GM04504 (cell line): ENCODE measurements at regions not wholly inside any gene's neighbourhood (a gene's known extent, or its start where the extent isn't known, plus 50 kb on each side); places are given as distances from the start of the nearest gene placed in this dataset.
A peak's percentile ranks its signal among the peaks of the same experiment; 100 is the strongest.

ENCODE experiments used
- DNase-seq: peaks from one replicate; pipeline ENCODE4 v3.0.0-alpha.2; 2012; ENCODE audit warnings: low read depth

DNA sequence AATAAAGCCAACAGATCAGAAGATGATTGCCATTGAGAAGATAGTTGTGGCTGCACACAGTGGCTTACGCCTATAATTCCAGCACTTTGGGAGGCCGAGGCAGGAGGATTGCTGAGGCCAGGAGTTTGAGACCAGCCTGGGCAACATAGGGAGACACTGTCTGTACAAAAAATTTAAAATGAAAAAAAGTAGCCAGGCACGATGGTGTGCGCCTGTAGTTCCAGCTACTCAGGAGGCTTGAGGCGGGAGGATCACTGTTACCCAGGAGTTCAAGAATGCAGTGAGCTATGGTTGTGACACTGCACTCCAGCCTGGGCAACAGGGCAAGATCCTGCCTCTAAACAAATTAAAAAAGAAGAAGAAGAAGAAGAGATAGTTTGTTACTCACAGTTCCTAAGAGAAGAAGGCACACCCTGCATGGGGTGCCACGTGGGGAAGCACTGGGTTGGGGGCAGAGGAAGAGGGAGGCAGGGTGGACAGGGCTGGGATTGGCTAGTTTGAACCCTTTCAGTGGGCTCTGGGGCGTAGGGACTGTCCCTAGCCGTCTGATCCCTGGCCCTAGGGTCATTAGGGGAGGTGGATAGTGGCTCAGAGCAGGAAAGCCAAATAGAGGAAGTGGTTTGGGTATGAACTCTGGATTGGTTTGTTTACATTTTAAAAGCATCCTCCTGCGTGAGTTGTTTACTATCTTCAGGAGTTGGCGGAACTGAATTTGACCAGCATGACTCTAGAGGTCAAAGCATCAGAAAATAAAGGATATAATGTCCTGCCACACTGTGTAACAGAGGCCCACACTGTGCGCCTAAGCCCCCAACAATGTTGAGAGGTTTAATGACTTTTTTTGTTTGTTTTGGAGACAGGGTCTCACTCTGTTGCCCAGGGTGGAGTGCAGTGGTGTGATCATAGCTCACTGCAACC is 60.5 kb upstream of the MEDAG start:
- DNase-seq = no peak

DNA sequence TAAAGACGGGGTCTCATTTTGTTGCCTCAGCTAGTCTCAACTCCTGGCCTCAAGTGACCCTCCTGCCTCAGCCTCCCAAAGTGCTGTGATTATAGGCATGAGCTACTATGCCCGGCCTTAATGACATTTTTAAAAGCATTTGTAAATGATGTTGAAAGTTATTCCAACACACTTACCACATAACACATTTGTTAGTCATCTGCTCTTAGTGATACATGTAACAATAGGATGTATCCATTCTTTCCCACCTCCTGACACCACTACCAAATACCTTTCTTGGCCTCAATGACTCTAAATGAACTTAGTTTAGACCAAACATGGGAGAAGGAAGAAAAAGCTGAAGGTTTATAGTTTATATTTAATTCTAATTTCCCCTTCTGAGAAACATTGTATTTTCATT is 59.8 kb upstream of the MEDAG start:
- DNase-seq = no peak

DNA sequence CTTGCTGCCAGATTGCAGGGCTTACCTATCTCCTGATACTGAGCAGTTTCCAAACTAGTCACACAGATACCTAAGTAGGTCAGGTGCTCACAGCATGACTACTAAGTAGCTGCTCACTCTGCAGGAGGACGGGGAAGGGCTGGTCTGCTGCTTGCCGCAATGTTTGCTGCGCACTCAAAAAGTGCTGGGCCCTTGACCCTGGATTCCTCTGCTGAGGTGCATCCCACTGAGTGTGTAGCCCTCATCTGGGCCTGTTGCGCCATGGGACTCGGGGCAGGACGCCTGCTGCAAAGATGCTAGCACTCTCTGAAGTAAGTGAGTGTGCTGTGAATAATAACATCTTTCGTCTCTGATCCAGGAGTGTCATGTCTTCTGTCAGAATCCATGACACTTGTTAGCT is 59.2 kb upstream of the MEDAG start:
- DNase-seq = no peak

DNA sequence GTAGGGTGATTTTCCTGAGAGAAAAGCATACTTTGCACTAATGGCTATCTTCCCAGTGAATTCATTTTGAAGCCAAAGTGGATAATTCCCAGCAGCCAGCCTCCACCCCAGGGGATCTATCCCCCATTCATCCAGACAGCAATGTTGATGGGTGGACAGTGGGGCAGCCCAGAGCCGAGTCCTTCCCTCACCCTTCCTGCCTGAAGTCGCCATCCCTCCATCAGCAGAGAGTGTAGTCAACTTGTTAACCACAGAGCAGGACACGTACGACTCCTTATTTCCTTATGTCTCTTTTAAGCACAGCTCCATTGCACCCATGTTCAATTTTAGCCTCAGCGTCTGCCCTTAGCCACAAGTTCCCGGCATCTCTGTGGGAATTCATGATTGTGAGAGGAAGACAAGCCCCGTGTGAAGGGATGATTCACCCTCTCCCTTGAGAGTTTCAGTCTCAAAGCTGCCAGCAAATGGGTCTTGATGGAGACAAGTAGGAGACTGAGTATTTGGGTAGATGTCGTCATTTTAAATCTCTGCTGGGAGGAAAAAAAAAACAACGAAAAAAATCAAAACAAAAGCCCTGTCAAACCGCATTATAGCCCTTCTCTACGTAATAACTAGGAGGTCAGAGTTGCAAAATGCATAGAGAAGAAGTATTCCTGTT is 58.3 kb upstream of the MEDAG start:
- peak; percentile 99 for DNase-seq

DNA sequence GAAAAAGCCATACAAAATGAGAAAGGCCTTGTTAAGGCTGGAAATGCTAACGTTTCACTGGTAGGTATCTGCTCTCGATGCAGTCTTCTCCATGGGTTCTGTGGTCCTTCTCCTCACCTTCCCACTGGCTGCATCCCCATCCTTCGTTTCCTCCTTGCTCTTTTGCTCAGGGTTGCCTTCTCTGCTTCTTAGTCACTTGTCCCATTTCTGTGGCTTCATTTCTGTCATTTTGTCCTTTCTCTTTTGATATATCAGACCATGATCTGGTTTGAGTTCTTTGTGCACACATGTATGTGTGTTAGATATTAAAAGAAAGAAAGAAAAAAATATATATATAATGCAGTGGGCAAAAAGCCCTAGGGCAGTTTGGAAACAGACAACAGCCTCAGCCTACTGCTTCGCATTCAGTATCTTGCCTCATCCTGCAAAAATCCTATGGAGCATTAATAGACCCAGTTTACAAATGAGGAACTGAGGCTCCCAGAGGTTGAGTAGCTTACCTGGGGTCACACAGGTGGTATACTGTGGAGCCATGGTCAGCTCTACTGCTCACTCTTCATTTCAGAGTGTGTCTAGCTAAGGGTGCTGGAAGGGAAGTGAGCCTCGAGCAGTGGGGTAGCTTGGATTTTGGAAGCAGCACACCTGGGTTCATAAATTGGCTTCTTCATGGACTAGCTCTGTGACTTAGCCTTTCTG is 57.6 kb upstream of the MEDAG start:
- no peak for DNase-seq

DNA sequence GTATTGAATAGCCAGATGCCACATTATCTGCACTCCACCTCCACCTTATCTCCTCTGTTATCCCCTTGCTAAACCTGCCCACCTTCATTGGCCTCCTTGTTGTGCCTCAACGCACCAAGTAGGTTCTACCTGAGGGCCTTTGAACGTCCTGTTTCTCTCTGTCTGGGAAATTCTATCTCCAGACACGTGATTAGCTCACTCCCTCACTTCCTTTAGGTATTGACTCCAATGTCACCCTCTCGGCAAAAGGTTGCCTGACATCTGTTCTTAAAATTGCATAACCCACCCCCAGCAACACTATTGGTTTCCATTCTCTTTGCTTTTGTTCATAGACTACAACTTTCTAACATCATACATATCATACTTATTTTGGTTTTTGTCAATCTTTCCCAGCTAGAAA is 56.5 kb upstream of the MEDAG start:
- DNase-seq = no peak

DNA sequence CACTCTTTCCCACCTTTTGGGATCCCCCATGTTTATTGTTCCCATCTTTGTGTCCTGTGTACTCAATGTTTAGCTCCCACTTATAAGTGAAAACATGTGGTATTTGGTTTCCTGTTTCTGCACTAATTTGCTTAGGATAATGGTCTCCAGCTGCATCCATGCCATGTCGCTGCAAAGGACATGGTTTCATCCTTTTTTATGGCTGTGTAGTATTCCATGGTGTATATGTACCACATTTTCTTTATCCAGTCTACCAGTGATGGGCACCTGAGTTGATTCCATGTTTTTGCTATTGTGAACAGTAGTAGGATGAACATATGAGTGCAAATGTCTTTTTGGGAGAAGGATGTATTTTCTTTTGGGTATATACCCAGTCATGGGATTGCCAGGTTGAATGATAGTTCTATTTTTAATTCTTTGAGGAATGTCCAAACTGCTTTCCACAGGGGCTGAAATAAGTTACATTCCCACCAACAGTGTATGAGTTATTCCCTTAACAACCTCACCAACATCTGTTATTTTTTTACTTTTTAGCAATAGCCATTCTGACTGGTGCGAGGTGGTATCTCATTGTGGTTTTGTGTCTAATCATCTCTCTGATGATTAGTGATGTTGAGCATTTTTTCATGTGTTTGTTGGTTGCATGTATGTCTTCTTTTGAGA is 55.7 kb upstream of the MEDAG start:
- no peak for DNase-seq

DNA sequence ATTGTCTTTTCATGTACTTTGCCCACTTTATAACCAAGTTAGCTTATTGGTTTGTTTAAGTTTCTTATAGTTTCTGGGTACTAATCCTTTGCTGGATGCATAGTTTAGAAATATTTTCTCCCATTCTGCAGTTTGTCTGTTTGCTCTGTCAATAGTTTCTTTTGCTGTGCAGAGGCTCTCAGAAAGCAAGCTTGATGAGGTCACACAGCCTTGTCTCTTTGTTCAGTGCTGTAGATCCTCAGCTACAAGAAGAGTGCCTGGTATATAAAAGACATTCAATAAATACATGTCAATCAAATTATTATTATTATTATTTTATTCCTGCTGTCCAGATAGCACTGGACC is 55.2 kb upstream of the MEDAG start:
- no peak for DNase-seq

DNA sequence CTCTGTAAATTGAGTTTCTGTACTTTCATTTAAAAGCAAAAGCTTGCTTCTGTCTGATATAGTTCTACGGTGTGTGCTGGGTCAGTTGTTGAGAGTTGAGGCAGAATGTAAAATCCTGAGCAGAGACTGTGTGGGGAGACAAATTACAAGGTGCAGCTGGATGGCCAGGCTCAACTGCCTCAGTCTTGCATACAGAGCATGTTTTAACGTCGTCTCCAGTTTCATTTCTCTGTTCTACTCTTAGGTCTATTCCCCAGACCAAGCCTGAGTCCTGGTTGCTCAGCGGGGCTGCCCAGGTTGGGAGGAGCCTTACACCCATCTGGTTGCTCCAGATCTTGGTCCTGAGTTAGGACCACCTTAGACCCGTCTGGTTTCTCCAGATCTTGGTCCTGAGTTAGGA is 54.4 kb upstream of the MEDAG start:
- no peak for DNase-seq

DNA sequence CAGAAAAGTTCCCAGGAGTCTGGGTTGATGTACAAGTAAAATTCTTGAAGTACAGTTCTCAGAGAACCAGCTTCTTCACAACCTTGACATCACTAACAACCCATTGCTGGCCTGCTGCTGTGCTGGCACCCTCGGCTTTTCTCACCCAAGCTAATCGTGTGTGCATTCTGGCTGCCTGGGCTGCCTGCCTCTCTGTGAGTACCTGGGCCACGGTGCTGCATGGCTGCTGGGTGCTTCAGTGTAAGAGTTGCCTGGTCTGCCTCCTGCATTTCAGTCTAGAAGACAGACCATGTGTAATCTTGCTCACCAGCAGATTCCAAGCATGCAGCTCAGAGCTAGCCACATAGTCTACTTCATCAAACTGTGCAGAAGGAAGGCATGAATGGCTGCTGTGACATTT is 50.5 kb upstream of the MEDAG start:
- no peak for DNase-seq

DNA sequence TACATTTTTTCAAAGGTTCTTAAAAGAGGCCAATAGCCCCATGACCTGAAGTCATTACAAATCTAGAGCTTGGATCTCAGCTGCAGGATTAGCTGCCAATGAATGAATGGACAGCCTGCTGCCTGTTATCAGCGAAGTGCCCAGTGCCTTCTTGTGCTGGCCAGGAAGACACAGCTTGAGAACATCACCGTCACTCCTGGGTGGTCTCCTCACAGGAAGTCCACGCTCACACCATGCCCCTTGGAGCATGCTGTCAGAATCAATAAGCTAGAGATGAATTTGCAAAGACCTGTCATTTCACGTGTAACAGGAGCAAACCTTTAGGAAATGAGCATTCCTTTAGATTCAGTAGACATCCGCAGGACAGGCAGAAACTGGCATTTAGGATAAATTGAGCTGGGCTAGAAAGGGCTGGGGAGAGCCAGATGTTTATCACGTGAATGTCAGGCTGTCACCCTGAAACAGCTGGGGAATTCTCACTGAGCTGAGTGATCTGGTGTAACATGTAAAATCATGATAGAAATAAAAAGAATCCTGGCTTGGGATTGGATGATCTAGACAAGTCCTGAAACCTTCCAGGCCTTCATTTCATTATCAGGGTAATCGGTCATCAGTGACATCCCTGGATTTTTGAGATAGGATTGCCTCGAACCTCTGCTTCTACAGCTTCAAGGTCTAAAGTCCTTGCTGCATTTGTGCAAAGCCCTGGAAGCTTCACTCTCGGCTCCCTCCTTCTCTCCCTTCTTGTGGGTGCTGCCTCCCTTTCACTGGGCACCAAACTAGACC is 49.9 kb upstream of the MEDAG start:
- no peak for DNase-seq
